Endodermal cell (in vitro differentiated cells): ENCODE measurements at regions not wholly inside any gene's neighbourhood (a gene's known extent, or its start where the extent isn't known, plus 50 kb on each side); places are given as distances from the start of the nearest gene placed in this dataset.

Experiments used
- DNase-seq: peaks from one replicate; pipeline ENCODE4 v3.0.0-alpha.2; 2017
- H3K27ac ChIP-seq: 2 replicates; pipeline ENCODE4 v1.5.1; 2013; ENCODE audit warnings: mild to moderate bottlenecking, low read depth, low read length, moderate library complexity
- H3K27me3 ChIP-seq: 2 replicates; pipeline ENCODE4 v1.6.1; 2013; ENCODE audit warnings: mild to moderate bottlenecking, low read length, moderate library complexity; ENCODE audit not compliant: insufficient read depth, control insufficient read depth, poor library complexity, severe bottlenecking
- H3K36me3 ChIP-seq: 2 replicates; pipeline ENCODE4 v1.7.0; 2013; ENCODE audit warnings: mild to moderate bottlenecking, low read length, moderate library complexity; ENCODE audit not compliant: control insufficient read depth, insufficient read depth
- H3K4me1 ChIP-seq: one replicate; pipeline ENCODE4 v1.7.0; 2013; ENCODE audit warnings: low read length; ENCODE audit not compliant: control insufficient read depth, insufficient read depth
- H3K4me3 ChIP-seq: 2 replicates; pipeline ENCODE4 v1.5.1; 2013; ENCODE audit warnings: mild to moderate bottlenecking, low read length, moderate library complexity
- H3K9ac ChIP-seq: 2 replicates; pipeline ENCODE4 v1.6.1; 2013; ENCODE audit warnings: mild to moderate bottlenecking, low read length, moderate library complexity; ENCODE audit not compliant: poor library complexity, severe bottlenecking; ENCODE audit errors: extremely low read depth
- H3K9me3 ChIP-seq: 2 replicates; pipeline ENCODE4 v1.6.1; 2013; ENCODE audit warnings: mild to moderate bottlenecking, low read length, moderate library complexity; ENCODE audit not compliant: control insufficient read depth
- H3K27ac Mint-ChIP-seq: 2 replicates; pipeline ENCODE4 v1.8.0; 2020; ENCODE audit warnings: mixed read lengths
- H3K27me3 Mint-ChIP-seq: 2 replicates; pipeline ENCODE4 v1.8.0; 2021; ENCODE audit warnings: mild to moderate bottlenecking, mixed read lengths; ENCODE audit not compliant: insufficient read depth
- H3K36me3 Mint-ChIP-seq: 2 replicates; pipeline ENCODE4 v1.8.0; 2020; ENCODE audit warnings: low read depth, mixed read lengths
- H3K4me1 Mint-ChIP-seq: 2 replicates; pipeline ENCODE4 v1.8.0; 2020; ENCODE audit warnings: mixed read lengths
- H3K4me3 Mint-ChIP-seq: 2 replicates; pipeline ENCODE4 v1.8.0; 2020; ENCODE audit warnings: mild to moderate bottlenecking, moderate library complexity, mixed read lengths
- H3K9me3 Mint-ChIP-seq: 2 replicates; pipeline ENCODE4 v1.8.0; 2020; ENCODE audit warnings: mild to moderate bottlenecking, mixed read lengths
- CTCF ChIP-seq: fragments of 200-600 bp; sonication (generic); conservative IDR thresholded peaks from 2 replicates; pipeline ENCODE4 v1.5.0; 2021; ENCODE audit warnings: antibody characterized with exemption, mild to moderate bottlenecking
- WGBS, 2 experiments: methylation state at CpG; one replicate each; pipeline versions ENCODE4 v1.1.5 to v1.1.7; 2013; ENCODE audit warnings: missing lambda C conversion rate in 2 of 2, mixed read lengths in 1 of 2; ENCODE audit not compliant: insufficient coverage in 1 of 2, insufficient read length in 1 of 2; 5-methylcytosine and 5-hydroxymethylcytosine counted together

GRCh38 chr5:74281166-74281565 is 359.4 kb downstream of the ENC1 start:
- H3K9me3 ChIP-seq, result no peaks in the 10 kb centered on the region
- H3K27ac ChIP-seq, result no peak overlapping the region
- peak; percentile 55 for DNase-seq
- H3K36me3 ChIP-seq, result no peaks in the 10 kb centered on the region
- no peaks in the 10 kb centered on the region for H3K4me1 Mint-ChIP-seq
- peaks cover 20% of the 10 kb centered on the region for H3K27me3 ChIP-seq
- H3K27me3 Mint-ChIP-seq, result peaks cover 18% of the 10 kb centered on the region
- no peak overlapping the region for H3K4me3 ChIP-seq
- H3K9ac ChIP-seq, result no peak overlapping the region
- H3K36me3 Mint-ChIP-seq, result no peaks in the 10 kb centered on the region
- H3K27ac Mint-ChIP-seq, result no peak overlapping the region
- H3K9me3 Mint-ChIP-seq, result no peaks in the 10 kb centered on the region
- peak; percentile 29 for TF ChIP-seq CTCF
- H3K4me3 Mint-ChIP-seq, result no peak overlapping the region
- no peaks in the 10 kb centered on the region for H3K4me1 ChIP-seq
- 33 to 92% methylated on average over 1 to 6 of the region's 6 CpGs for WGBS, 2 experiments

GRCh38 chr5:74280306-74280705 is 360.2 kb downstream of the ENC1 start:
- no peak overlapping the region for H3K27ac ChIP-seq
- no peaks in the 10 kb centered on the region for H3K36me3 ChIP-seq
- H3K9me3 ChIP-seq, result no peaks in the 10 kb centered on the region
- Mint-ChIP-seq H3K36me3 (no peaks in the 10 kb centered on the region), H3K9me3 (no peaks in the 10 kb centered on the region), H3K27ac (no peak overlapping the region), H3K4me1 (no peaks in the 10 kb centered on the region), H3K4me3 (no peak overlapping the region), H3K27me3 (peaks cover 25% of the 10 kb centered on the region)
- TF ChIP-seq CTCF, result no peak
- no peak for DNase-seq
- H3K4me1 ChIP-seq, result no peaks in the 10 kb centered on the region
- H3K4me3 ChIP-seq, result no peak overlapping the region
- WGBS, 2 experiments, result 100% methylated on average over 1 of the region's 1 CpG; no CpG with 5 or more reads in 1 of the 2 experiments
- H3K27me3 ChIP-seq, result peaks cover 20% of the 10 kb centered on the region
- no peak overlapping the region for H3K9ac ChIP-seq

- no peaks in the 10 kb centered on the region for H3K36me3 Mint-ChIP-seq
- H3K27ac Mint-ChIP-seq, result no peak overlapping the region
- H3K27me3 ChIP-seq, result peaks cover 20% of the 10 kb centered on the region
- H3K36me3 ChIP-seq, result no peaks in the 10 kb centered on the region
- no peak overlapping the region for H3K9ac ChIP-seq
- no peak for DNase-seq
- no peak overlapping the region for H3K4me3 ChIP-seq
- TF ChIP-seq CTCF, result no peak
- no peaks in the 10 kb centered on the region for H3K9me3 Mint-ChIP-seq
- H3K9me3 ChIP-seq, result no peaks in the 10 kb centered on the region
- H3K27me3 Mint-ChIP-seq, result peaks cover 25% of the 10 kb centered on the region
- 91 to 100% methylated on average over 1 of the region's 1 CpG for WGBS, 2 experiments
- H3K4me3 Mint-ChIP-seq, result no peak overlapping the region
- H3K4me1 Mint-ChIP-seq, result no peaks in the 10 kb centered on the region
- H3K27ac ChIP-seq, result no peak overlapping the region
- no peaks in the 10 kb centered on the region for H3K4me1 ChIP-seq
These were observed 361.3 kb downstream of the ENC1 start for GRCh38 chr5:74279244-74279643.
